ENCODE measurements at regions not wholly inside any gene's neighbourhood (a gene's known extent, or its start where the extent isn't known, plus 50 kb on each side); places are given as distances from the start of the nearest gene placed in this dataset.

- TF ChIP-seq SIN3A (IDR thresholded peaks at IDR 0.05; ENCODE audit: borderline replicate concordance, insufficient read depth, low read length) (no peak), FOXP2 (optimal IDR thresholded peaks at IDR 0.05; ENCODE audit: borderline replicate concordance, extremely low read depth, extremely low read length, insufficient read depth) (no peak), REST (IDR thresholded peaks at IDR 0.05; ENCODE audit: insufficient read depth in 1 of 2, low read depth in 2 of 2, low read length in 2 of 2) (no peak), TAF1 (IDR thresholded peaks at IDR 0.05; ENCODE audit: borderline replicate concordance, insufficient read depth, low read length) (no peak), POLR2AphosphoS5 (IDR thresholded peaks at IDR 0.05; ENCODE audit: low read depth, low read length) (no peak)
Measured at GRCh38 chr16:60295451-60295850, 1561.3 kb upstream of the GOT2 start.

GRCh38 chr16:60285794-60286193, 1551.7 kb upstream of the GOT2 start:
- TF ChIP-seq TAF1 (IDR thresholded peaks at IDR 0.05; ENCODE audit: borderline replicate concordance, insufficient read depth, low read length) (no peak), SIN3A (IDR thresholded peaks at IDR 0.05; ENCODE audit: borderline replicate concordance, insufficient read depth, low read length) (no peak), REST (IDR thresholded peaks at IDR 0.05; ENCODE audit: insufficient read depth in 1 of 2, low read depth in 2 of 2, low read length in 2 of 2) (no peak), POLR2AphosphoS5 (IDR thresholded peaks at IDR 0.05; ENCODE audit: low read depth, low read length) (no peak), FOXP2 (optimal IDR thresholded peaks at IDR 0.05; ENCODE audit: borderline replicate concordance, extremely low read depth, extremely low read length, insufficient read depth) (no peak)

- TF ChIP-seq FOXP2 (optimal IDR thresholded peaks at IDR 0.05; ENCODE audit: borderline replicate concordance, extremely low read depth, extremely low read length, insufficient read depth) (no peak), POLR2AphosphoS5 (IDR thresholded peaks at IDR 0.05; ENCODE audit: low read depth, low read length) (no peak), REST (IDR thresholded peaks at IDR 0.05; ENCODE audit: insufficient read depth in 1 of 2, low read depth in 2 of 2, low read length in 2 of 2) (no peak), SIN3A (IDR thresholded peaks at IDR 0.05; ENCODE audit: borderline replicate concordance, insufficient read depth, low read length) (no peak), TAF1 (IDR thresholded peaks at IDR 0.05; ENCODE audit: borderline replicate concordance, insufficient read depth, low read length) (no peak)
Measured at GRCh38 chr16:60279061-60279665, 1545.0 kb upstream of the GOT2 start.

GRCh38 chr16:60274431-60275019, 1540.4 kb upstream of the GOT2 start:
- TF ChIP-seq TAF1 (IDR thresholded peaks at IDR 0.05; ENCODE audit: borderline replicate concordance, insufficient read depth, low read length) (no peak), SIN3A (IDR thresholded peaks at IDR 0.05; ENCODE audit: borderline replicate concordance, insufficient read depth, low read length) (no peak), FOXP2 (optimal IDR thresholded peaks at IDR 0.05; ENCODE audit: borderline replicate concordance, extremely low read depth, extremely low read length, insufficient read depth) (no peak), POLR2AphosphoS5 (IDR thresholded peaks at IDR 0.05; ENCODE audit: low read depth, low read length) (no peak), REST (IDR thresholded peaks at IDR 0.05; ENCODE audit: insufficient read depth in 1 of 2, low read depth in 2 of 2, low read length in 2 of 2) (no peak)

Measured in PFSK-1 (cell line).